Activated T-cell treated with anti-CD3 and anti-CD28 coated beads, Interleukin-2, amount 50 U/mL, for 1 hour (primary cell): ENCODE measurements at regions not wholly inside any gene's neighbourhood (a gene's known extent, or its start where the extent isn't known, plus 50 kb on each side); places are given as distances from the start of the nearest gene placed in this dataset.

Experiments used
- DNase-seq: peaks from one replicate; pipeline ENCODE4 v3.0.0-alpha.2; 2020

DNA sequence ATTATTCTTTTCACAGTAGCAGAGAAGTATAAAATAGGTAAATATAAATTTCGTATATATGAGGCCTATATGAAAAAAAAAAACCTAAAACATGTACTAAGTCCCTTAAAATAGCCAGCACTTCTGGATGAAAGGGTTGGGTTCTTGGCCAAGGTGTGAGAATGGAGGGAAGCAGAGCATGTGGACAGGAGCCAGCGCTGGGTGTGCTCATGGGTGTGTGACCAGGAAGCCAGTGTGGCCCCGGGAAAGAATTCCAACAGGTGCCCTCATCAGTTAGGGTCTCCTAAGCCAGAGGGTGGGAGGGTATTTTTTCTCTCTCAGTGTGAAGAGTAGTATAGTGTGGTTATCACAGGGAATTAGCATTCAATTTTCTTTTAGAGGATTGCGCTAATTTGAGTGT is 401.9 kb upstream of the IGFBP3 start:
- DNase-seq = no peak

DNA sequence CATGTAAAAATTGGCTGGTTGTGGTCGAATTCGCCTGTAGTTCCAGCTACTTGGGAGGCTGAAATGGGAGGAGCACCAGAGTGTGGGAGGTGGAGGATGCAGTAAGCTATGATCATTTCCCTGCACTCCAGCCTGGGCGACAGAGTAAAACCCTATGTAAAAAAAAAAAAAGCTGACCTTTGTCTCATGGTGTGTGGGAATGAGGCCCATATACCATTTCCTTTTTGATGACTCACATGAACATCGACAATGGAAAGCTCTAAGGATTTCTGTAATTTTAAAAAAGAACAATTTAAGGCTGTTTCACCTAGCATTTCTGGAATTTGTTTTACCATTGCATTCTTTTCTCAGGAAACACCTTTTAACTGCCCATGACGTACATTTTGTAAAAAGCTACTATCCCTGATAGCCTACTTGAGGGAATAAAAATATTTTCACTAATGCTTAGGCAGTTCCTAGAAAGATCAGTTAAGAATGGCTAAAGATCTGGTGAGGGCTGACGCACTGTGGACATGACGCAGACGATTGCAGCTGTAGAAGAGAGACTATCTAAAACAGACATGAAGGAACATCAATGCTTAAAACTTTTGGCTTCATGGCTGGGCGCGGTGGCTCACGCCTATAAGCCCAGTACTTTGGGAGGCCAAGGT is 400.6 kb upstream of the IGFBP3 start:
- DNase-seq = no peak

DNA sequence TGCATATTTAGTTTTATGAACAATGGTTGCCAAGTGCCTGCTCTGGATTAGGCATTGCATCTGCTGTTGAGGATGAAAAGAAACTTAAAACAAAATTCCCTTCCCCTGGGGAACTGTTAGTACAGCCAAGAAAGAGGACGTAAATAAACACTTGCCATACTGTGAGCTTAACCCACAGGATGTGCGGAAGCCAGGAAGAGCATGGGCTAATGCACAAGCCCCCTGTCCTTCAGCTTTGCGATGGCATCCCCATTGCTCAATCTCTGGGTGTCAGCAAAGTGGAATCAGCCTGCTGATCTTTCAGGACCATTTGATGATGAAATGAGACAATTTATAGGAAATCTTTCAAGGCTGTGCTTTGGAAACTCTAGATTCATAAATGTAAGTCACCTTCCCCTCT is 399.9 kb upstream of the IGFBP3 start:
- DNase-seq = no peak

DNA sequence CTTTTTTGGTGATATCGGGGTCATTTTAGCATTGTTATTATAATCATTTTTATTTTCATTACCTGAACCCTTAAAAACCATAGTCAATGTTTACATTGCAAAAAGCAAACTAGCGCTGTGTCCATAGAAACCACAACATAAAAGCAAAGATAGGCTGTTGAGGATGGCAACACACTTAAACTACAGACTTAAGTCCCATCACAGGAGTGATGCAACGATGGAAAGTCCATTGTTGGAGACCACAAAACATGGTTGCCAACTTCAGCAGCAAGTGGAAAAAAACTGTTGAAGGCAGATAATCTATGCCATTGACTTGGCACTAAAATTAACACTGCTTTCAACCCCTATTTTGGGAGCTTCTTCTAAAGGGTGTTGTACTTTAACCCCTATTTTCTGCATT is 398.8 kb upstream of the IGFBP3 start:
- no peak for DNase-seq

DNA sequence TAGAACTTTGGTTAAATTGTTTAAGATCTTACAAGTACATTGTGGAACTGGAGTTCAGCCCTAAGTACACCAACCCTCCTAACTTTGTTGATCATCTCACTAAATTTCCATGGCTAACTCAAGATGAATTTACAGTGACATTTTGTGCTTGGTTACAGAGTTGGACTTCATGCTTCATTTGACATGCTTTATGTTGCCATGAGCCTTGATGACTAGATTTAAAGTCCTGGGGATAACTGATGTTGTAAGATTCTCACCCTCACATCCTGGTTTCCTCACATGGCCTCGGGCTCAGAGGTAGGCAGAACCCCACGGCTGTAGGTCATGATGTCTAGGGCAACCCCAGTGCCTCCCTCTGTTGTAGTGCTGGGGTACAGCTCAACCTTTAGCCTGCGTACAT is 397.2 kb upstream of the IGFBP3 start:
- DNase-seq = no peak

DNA sequence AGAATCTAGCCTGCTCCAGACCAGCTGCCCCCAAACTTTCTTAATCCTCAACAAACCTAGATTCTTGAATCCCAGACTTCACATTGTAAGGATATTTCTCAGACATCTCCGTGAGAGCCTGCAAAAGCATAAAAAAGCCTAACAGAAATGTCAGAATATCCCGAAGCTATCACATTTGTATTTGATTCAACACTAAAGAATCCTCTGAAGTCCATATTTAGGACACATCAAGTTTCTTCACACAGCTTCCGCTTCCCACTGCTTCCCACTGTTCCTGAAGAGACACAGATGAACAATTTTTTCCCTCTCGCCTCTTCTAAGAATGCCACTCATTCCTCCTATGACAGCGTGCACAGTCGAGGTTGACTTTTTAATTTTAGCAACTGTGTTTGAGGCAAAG is 396.2 kb upstream of the IGFBP3 start:
- no peak for DNase-seq

DNA sequence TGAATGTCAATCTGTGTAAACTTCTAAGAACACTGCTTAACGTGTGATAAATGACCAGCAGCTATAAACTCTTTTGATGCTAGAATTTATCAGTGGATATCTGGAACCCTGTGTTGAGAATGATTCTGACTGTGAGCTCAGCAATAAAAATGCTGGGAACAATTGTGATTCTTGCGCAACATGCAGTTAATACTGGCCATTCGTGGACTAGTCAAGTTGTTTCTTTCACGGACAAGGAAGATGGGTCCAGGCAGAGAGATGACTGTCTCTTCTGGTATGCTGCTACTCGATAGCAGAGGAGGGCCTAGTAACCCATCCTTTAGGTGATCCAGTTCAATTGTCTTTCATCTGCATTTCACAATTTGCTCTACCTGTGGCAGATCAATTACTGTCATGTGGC is 394.8 kb upstream of the IGFBP3 start:
- no peak for DNase-seq

DNA sequence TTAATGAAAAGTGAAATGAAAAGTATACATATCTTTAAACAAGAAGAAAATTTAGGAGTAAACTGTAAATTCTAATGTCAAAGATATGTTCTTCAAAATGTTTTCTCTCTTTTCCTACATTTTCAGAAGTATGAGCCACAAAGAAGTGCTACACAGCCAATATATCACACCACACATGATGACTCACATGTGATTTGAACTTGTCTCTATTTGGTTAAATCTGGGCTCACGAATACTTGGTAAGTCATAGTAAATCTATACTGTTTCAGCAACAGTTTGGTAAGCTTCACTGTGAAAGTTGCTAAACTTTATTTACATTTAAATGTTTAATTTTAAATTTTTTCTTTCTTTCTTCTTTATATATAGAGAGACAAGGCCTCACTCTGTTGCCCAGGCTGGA is 380.6 kb upstream of the IGFBP3 start:
- no peak for DNase-seq

DNA sequence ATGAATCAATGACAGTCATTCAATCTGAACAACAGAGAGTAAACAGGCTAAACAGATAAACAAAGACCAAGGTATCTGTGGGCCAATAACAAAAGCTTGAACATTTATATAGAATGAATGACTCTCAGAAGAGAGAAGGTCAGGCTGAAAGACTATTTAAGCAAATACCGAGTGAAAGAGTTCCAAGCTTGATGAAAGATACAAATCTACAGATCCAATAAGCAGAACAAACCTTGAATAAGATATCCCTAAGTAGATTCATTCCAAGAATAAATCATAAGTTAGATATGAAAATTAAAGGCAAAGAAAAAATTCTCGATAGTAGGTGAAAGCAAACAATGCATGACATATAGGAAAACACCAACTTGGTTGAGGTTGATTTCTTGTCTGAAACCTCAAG is 376.4 kb upstream of the IGFBP3 start:
- no peak for DNase-seq

DNA sequence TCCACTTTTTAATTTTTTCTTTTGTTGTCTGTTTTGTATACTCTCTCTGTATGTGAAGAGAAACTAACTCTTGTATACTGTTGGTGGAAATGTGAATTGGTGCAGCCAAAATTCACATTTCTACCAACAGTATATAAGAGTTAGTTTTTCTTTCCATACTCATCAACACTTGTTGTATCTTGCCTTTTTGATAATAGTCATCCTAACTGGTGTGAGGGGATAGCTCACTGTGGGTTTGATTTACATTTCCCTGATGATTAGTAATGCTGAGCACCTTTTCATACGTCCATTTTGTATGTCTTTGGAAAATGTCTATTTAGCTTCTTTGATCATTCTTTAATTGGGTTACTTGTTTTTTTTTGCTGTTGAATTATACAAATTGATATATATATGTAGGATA is 375.5 kb upstream of the IGFBP3 start:
- DNase-seq = no peak

DNA sequence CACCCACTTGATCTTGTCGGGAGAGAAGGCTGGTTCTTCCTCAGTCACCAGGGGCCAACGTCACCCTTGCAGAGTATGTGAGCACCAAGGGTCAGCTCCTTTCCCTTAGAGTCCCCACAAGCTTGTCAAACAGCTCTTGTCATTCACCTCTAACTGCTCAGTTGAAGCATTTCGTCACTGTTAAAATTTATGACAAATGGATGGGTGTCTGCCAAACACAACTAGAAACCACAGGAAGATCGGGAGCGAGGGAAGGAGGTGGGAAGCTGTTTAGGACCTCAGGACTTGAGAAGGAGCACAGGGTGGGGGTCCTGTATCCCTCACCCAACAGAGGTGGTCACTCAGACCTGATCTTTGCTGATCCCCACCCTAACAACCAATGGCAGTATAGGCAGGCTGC is 373.3 kb upstream of the IGFBP3 start:
- no peak for DNase-seq

DNA sequence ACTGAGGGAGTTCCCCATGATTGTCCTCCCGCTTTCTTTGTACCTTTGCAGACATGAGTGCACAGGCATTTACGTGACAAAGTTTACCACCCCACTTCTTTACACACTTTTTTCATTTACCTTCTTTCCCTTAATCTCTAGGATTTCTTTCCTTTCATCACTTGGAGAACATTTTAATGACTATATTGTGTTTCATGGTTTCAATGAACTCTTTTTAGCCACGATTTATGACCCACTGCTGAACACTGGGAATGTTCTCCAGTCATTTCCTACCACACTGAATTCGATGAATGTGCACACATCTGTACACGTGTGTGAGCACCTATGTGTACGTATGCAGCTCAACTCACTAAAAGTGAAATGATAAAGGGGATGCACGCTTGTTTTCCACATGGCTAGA is 371.7 kb upstream of the IGFBP3 start:
- DNase-seq = no peak

DNA sequence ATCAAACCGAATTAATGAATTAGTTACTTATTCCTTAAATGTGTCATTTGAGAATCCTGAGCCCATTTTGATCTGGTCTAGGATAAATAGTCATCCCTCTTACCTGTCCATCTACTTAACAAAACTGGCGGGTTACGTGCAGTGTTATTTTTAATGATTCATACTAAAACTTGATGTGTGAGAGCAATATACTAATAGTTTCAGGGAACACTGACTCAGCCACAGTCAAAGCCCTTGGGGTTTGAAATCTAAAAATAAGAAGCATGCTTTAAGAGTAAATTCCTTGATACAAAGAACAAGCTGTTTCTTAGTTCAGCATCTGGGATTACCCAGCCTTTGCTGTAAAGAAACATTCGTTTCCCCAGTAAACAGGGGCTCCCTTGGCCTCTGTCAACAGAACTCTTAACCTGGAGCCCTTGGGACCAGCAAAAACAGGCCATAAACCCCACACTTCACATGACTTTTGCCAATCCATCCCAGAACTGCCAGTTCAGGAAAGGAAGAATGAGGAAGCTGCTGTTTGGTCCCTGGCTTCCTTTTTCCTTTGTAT is 370.6 kb upstream of the IGFBP3 start:
- DNase-seq = no peak

DNA sequence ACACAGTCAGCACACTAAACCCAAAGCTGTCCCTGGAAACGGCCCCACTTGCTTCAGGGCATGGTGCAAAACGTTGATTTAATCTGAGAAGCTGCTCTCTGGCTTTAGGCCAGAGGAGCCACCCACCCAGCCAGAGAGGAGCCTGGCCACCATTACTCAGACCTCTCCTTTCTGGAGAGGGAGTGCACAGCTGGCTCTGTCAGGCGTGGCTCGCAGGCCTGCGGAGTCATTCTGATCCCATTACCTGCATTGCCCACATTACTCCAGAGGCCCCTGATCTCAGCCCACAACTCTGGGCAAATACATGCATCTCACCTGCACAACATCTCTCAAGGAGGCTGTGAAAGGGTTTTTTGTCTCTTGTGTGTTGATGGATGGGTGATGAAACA is 370.0 kb upstream of the IGFBP3 start:
- DNase-seq = no peak

DNA sequence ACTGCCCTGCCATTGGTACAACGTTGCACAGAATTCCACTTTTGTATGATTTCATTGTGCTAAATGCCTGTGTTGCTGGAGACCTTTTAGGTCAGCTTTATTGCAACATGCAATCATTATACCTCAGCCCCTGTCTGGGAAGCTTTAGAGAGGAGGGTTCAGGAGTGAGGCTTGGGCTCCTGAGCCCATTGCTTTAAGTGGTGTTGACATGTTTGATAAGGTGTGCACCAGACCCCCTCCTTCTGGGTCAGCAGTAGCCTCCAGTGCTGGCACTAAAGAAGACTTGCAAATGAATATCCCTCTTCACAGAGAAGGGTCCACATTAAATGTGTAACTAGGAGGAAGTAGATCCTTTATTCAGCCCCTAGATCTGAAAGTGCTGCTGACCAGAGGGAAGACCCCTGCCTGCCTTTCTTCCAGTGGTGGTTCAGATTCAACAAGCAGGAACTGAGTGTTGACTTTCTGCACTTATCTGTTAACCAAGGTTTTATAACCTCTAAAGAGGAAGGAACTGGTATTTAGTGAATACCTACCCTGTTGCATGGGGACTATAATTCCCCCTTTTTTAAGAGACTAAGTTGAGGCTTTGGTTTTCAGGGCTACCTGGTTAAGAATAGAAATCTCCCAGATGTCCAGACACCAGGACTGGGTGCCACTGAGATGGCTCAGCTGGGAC is 369.4 kb upstream of the IGFBP3 start:
- DNase-seq = no peak

DNA sequence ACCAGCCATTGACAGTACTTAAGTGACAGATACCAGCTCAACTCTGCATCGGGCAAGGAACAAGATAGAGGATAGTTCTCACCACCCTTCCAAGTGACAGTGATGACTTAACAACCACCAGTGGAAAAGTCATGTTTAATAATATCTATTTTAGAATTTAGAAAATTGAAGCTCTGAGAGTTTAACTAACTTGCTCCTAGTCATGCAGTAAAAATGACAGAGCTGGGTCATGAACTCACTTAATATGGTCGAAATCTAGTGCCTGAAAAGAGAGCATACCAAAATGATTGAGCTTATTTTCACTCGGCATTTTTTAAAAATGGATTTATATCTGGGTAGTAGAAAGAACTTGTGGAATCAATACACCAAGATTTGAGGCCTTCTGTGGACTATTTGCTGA is 367.8 kb upstream of the IGFBP3 start:
- no peak for DNase-seq

DNA sequence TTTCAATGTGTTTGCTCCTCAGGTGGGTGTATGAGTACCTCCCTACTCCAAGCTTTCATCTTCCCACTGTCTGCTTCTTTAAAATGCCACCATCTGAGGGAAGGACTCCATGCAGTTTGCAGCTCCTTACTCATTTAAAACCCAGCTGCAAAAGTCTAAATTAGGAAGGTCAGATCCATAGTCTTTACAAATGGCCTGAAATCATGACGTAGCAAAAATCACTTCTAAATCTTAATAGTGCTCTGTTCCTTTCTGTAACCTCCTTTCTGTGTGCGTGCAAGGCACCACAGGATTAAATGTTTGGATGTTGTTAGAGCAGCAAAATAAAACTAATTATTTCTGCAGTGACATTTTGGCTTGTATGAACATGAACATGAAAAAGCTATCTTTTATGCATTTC is 366.9 kb upstream of the IGFBP3 start:
- no peak for DNase-seq

DNA sequence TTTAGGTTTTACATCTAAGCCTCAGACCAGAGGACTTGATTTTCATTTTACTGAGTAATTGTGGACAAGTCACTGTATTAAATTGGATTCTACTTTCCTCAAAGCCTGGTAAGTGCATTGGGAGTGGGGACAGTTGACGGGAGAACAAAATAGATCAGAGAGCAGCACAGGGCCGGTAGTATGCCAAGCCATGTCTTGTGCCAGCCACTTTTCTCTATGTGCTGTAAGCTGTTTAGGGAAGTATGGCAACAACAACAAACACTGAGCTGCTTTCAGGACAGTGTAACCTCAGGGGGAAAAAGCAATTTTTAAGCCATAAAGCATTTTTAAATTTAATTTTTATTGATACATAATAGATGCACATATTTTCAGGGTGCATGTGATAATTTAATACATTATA is 365.9 kb upstream of the IGFBP3 start:
- DNase-seq = no peak

DNA sequence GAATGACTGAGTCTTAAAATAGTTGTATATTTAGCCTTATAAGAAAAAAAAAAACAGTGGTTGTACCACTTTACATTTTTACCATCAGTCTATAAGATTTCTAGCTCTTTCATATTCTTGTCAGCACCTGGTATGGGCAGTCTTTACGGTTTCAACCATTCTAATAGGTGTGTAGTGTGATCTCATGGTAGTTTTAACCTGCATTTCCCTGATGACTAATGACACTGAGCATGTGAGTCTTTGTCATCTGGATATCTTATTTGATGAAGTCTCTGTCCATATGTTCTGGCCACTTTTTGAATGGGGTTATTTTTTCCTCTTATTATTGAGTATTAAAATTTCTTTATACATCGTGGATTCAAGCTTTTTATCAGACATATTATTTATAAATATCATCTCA is 365.3 kb upstream of the IGFBP3 start:
- no peak for DNase-seq

DNA sequence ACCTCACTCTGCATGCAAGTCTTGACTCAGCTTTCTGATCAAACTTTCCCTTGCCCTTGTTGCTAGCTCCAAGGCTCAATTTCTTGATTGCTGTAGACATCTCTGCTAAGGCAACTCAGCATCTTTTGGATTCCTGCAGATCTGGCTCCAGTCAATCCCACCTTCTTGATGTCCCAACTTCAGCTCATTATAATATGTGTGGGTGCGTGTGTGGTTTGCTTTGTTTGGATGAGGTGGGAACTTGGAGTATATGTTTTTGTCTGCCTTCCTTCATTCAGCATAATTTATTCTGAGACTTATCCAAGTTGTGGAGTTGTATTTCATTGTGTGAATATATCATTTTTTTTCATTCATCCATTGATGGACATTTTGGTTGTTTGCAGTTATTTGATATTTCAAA is 364.8 kb upstream of the IGFBP3 start:
- no peak for DNase-seq

DNA sequence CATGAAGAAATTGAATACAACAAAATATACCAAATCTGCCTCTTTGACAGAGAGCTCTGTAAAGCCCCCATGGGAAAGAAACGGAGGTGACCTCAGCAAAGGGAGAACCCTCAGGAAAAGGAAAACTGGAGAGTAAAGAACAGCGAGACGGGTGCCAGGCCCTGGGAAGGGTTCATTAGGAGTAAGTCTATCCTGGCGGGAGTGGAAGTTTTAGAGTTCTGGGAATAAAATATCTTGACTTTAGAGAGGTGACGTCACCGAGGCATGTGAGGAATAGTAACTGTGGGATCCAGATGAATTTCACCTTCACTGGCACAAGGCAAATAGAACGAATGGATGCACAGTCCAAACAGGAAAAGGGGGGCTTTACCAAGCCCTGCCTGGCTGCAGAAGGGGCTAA is 362.8 kb upstream of the IGFBP3 start:
- DNase-seq = no peak

DNA sequence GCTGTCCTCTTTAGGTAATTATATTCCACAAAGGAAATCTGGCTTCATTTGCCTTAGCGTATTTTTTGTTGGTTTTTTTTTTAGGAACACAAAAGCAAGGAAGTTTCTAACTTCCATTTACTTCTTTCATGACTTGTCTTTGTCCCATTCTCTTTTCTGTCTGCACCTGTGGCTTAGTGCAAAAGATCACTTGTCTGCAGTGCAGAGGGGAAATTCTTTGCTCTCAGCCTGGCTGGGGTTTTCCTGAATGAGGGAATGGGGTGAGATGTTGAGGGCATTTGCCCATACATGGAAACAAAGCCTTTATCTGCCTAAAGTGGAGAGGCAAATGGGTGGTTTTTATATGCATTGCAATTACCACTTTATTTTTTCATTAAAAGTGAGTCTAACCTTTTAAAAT is 361.1 kb upstream of the IGFBP3 start:
- DNase-seq = no peak

DNA sequence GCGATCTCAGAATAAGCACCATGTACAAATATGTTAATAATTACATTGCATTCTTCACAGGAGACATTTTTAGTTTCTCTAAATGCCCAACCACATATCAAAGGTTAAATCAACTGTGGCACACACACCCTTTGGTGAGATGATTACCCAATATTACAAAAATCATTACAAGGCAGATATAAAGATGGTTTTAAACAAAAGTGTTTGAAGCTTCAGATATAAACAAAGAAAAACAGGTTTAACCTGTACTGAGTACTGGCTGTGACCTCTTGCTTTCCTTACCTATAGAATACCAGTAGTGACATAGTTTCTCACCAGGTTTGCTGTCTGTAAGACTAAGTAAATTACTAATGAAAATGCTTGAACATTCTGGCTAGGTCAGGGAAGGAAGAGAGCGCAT is 360.0 kb upstream of the IGFBP3 start:
- no peak for DNase-seq

DNA sequence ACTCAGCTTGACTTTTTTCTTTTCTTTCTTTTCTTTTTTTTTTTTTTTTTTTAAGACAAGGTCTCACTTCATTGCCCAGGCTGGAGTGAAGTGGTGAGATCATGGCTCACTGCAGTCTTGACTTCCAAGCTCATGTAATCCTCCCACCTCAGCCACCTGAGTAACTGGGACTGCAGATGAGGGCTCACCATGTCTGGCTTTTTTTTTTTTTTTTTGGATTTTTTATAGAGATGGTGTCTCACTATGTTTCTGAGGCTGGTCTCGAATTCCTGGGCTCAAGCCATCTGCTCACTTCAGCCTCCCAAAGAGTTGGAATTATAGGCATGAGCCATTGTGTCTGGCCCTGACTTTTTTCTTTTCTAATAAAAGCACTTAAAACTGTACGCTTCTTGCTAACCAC is 358.2 kb upstream of the IGFBP3 start:
- DNase-seq = no peak

DNA sequence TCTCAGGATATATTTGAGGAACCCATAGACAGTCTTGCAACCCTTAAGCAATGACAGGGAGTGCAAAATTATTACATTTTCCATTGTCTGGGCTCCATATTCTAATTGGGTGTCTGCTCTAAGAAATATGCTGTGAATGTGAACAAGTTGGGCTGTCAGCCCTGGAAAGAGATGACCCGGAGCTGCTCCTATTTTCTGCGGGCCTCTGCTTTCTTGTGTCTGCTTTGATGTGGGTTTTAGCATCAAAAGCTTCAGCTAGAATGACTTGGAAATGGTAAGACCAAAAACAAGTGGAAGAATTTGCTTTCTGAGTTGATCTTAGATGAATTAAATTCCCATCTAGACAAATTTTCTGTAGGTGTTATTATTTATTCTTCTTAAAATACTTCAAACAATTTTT is 343.6 kb upstream of the IGFBP3 start:
- DNase-seq = no peak
